HG02885 (cell line): ENCODE measurements at regions not wholly inside any gene's neighbourhood (a gene's known extent, or its start where the extent isn't known, plus 50 kb on each side); places are given as distances from the start of the nearest gene placed in this dataset.
A peak's percentile ranks its signal among the peaks of the same experiment; 100 is the strongest.

Source experiments
- ATAC-seq: cut with Tn5 transposase; IDR thresholded peaks from one replicate; pipeline ENCODE4 v1.9.1; 2021; ENCODE audit warnings: mild to moderate bottlenecking; ENCODE audit not compliant: unreplicated experiment, poor library complexity

DNA sequence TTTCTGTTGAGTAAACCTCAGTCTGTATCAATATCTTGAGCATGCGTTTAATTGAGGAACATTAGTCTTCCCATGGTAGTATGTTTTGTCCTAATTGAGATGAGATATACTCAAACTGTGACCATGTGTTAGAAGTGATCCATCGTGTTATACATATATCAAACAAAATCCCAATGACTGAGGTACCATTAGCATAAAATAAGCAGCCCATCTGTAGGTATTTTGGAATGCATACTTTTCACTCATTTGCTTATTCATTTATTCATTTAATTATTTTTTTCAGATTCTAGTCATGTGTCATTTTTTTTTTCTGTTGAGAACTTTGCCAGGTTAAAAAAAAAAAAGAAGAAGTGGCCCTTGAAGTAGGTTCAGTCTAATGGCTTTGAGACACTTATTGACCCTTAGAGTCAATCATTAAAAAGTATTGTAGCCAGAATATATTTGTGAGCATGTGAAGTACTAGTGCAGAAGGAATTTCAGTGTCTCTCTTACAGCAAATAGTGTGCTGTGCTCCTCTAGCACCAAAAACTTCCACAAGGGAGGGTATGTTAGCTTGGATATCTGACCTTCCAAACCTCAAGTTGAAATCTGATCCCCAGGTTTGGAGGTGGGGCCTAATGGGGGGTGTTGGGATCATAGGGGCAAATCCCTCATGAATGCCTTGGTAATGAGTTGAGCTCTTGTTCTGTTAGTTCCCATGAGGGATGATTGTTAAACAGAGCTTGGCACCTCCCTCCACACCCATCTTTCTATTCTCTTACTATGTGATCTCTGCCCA is 130.8 kb upstream of the NPY2R start:
- ATAC-seq = no peak

DNA sequence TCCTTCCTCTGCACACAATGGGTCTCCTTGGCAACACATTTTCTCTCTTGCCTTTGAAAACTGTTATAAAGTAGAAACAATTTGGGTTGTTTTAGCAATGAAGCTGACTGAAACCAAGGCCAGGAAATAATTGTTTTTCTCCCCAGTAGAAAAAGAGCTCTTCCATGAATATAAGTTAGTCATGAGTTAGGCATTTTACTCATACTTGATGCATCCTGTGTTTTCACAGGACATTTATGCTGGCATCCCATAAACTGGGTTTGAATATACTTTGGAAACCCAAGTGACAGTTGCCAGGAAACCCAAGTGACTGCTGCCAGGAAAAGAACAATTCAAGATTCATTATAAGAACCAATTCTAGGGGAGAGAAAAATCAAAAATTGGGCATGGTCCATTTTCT is 128.6 kb upstream of the NPY2R start:
- no peak for ATAC-seq

DNA sequence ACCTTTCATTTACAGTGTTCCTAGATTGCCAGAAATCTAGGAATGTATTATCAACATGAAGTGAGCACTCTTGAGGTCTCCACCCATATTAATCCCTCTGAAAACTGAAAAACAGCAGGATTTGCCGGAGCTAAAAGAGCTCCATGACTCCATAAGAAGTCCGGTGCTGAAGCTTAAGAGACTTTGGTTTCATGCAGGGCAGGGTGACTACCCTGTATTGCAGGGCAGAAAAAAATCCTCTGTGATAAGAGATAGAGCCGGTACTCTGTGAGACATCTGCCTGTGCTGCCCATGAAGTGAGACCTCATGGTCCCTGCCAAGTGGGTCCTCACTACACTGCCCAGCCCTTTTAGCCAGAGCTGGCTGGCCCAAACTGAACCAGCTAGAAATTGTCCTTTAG is 127.2 kb upstream of the NPY2R start:
- ATAC-seq = no peak

DNA sequence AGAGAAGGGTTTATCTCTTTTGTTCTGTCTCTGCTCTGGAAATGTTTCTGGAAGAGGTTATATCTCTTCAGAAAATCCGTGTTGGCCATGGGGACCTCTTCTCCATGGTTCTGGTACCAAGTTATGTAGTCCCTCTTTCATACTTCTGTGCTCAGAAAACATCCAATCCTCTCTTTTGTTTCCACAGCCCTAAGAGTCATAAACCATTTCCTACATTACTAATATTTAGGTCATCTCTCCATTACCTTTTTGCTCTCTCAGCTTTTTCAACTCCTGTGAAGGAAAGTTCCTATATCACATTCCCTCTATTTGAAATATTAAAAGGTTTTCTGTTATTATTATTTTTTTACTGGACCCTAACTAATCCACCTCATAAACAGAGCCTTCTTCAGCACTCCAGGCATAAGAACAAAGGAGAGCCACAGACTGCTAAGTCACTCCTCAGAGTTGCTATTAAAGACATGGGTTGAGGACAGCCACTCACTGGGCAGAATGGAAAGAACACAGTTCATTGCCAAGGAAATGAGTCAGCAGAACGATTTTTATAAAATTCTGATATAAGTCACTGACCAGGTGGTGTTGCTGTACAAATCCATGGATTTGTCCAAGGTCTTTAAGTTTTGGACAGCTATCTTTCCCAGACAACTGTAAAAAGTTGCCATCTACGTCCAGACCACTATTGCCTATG is 122.4 kb upstream of the NPY2R start:
- ATAC-seq = no peak

- no peak for ATAC-seq
Observed at GRCh38 chr4:155094201-155094820, 114.1 kb upstream of the NPY2R start.

DNA sequence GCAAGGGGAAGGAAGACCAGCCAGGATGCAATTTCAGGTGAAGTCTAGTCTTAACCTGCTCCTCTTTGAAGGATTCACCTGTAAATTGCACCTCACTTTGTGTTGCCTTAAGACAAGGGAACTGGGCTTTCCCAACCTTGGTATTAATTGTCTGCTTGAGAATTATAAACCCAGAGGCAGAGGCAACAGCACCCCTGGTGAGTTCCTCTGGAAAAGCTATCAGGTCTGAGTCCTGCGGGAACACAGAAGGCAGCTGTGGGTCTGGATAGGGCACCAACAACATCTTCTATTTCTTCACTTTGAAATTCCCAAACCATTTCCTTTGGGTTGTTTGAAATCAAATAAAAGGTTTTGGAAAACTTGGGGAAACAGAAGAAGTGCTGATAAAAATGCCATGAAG is 109.2 kb upstream of the NPY2R start:
- no peak for ATAC-seq

- ATAC-seq = no peak
Observed at GRCh38 chr4:155106629-155107028, 101.8 kb upstream of the NPY2R start.

DNA sequence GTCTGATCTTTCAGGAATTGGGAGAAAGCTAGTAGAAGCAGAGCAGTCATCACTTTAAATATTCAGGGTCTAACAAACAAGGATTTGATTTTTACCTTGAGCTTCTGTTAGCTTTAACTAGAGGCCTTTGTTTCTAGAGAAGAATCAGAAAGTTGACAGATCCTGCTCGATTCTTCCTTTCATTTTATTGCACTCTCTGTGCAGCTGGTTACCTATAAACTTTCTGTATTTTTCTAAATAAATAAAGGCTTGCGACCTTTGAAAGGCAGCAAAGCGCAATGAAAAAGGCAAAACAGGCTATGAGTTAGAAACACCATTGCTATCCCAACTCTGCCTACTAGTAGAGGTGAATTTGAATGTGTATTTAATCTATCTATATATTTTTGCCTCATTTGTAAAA is 101.4 kb upstream of the NPY2R start:
- no peak for ATAC-seq

DNA sequence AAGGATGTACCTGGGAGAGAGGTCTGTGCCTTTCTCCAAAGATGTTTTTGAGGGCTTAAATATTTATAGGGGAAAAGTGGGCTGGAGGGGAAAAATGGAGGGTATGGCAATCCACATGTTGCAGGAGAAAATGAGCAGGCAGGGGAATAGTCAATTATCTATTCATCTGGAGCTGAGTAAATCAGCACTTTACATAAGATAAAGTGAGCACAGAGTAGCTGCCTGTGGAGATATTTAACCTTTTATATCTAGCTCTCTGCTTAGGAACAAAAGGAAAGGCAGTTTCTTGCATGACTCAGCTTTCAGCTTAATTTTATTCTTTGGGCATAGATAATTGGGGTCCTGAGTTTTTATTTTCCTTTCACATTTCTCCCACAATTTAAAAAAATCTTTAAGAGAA is 93.6 kb upstream of the NPY2R start:
- ATAC-seq = no peak

- ATAC-seq = no peak
Observed at GRCh38 chr4:155119006-155119405, 89.4 kb upstream of the NPY2R start.

- no peak for ATAC-seq
Observed at GRCh38 chr4:155120536-155120935, 87.9 kb upstream of the NPY2R start.

DNA sequence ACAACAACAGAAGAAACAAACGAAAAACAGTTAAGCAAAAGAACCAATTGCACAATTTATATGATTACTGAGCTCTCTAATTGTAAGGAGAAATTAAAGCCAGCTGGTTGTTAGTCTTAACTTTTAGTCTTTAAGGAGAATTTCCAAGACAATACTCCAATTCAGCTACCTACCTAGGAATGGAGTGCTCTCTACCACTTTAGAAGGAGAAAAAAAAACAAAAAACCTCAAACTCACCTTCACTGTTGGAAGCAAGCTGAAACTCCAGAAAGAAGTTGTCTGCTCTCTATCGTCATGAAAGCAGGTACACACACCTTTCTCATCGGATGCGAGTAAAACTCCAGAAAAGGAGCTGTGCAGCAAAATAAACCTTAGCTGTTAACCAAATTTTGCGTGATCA is 86.1 kb upstream of the NPY2R start:
- no peak for ATAC-seq

GRCh38 chr4:155134136-155134535 is 74.3 kb upstream of the NPY2R start:
- ATAC-seq = no peak

DNA sequence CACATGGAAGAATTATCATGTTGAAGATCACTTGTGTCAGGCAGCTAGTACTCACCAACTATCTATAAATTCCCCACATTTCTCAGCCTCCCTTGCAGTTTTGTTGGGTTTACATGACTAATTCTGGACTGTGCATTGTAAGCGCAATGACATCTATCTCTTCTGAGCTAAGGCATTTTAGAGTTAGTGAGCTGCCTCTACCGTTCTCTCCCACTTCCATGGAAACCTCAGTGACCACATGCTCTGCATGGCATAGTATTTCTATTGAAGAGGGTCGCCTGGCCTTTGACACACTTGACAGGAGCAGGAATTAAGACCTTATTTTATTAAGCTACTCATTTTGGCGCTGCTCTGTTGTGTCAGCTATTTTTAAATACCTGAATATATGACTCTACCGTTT is 67.5 kb upstream of the NPY2R start:
- ATAC-seq = no peak

DNA sequence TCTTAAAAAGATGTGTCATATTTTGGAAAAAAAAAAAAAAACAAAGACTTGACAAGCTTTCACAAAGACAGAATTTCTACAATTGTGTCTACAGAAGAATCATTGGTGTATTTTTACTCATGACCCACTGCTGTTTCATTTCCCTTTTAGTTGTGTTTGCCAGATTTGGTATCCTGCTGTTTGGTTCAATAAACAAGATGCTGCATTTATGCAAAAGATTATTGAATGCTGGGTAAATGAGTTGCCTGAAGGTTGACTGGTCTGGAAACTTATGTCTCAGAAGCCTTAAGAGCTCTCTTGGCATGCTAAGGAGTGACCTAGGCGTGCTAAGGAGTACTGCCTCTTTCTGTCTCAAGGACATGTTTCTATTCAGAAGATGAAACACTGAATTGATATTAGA is 64.9 kb upstream of the NPY2R start:
- ATAC-seq = peak; percentile 91
